ENCODE measurements at regions not wholly inside any gene's neighbourhood (a gene's known extent, or its start where the extent isn't known, plus 50 kb on each side); places are given as distances from the start of the nearest gene placed in this dataset.

DNA sequence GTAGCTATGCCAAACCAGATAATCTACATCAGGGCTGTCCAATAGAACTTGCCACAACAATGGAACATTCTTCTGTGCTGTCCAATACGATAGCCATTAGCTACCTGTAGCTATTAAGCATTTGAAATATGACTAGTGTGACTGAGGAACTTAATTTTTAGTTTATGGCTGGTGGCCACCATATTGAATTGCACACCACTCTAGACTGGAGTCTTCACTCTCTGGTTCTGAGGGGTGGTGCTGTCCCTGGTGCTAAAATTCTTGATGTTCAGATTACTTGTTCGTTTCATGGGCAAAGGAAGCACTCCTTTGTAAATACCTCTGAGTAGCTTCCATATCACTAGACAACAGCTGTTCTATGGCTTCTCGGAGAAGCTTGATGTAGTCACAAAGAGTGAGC lies 296.6 kb downstream of the NPIPA8 start:
- H3K27me3 ChIP-seq = peaks cover 18% of the 10 kb centered on the region
- H3K36me3 ChIP-seq = no peaks in the 10 kb centered on the region
- no peaks in the 10 kb centered on the region for H3K4me1 ChIP-seq
- no peak for TF ChIP-seq POLR2AphosphoS5 (IDR thresholded peaks at IDR 0.05)
- TF ChIP-seq EP300 (IDR thresholded peaks at IDR 0.05) = no peak
- no peak for TF ChIP-seq POLR2A (IDR thresholded peaks at IDR 0.05)
- TF ChIP-seq, protein P1, sequence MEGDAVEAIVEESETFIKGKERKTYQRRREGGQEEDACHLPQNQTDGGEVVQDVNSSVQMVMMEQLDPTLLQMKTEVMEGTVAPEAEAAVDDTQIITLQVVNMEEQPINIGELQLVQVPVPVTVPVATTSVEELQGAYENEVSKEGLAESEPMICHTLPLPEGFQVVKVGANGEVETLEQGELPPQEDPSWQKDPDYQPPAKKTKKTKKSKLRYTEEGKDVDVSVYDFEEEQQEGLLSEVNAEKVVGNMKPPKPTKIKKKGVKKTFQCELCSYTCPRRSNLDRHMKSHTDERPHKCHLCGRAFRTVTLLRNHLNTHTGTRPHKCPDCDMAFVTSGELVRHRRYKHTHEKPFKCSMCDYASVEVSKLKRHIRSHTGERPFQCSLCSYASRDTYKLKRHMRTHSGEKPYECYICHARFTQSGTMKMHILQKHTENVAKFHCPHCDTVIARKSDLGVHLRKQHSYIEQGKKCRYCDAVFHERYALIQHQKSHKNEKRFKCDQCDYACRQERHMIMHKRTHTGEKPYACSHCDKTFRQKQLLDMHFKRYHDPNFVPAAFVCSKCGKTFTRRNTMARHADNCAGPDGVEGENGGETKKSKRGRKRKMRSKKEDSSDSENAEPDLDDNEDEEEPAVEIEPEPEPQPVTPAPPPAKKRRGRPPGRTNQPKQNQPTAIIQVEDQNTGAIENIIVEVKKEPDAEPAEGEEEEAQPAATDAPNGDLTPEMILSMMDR (IDR thresholded peaks at IDR 0.05) = no peak
- 37 to 86% methylated on average over 3 of the region's 3 CpGs for WGBS, 2 donors (ENCODE audit: low coverage in 1 of 2)
- no peak overlapping the region for H3K27ac ChIP-seq
- H3K9me3 ChIP-seq = no peaks in the 10 kb centered on the region
- no peak for ATAC-seq
- no peak overlapping the region for H3K4me3 ChIP-seq

DNA sequence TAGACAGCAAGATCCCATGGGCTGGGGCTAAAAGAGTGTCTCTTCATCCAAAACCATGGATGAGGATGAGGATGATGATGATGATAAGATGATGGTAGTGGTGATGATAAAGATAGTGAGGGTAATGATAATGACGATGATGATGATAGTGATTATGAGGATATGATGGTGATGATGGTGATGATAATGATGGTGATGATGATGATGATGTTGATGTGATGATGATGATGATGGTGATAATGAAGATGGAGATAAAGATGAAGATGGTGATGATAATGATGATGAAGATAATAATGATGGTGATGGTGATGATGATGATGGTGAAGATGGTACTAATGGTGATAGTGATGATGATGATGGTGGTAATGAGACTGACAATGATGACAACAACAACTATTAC lies 299.5 kb downstream of the NPIPA8 start:
- no peak for ATAC-seq

DNA sequence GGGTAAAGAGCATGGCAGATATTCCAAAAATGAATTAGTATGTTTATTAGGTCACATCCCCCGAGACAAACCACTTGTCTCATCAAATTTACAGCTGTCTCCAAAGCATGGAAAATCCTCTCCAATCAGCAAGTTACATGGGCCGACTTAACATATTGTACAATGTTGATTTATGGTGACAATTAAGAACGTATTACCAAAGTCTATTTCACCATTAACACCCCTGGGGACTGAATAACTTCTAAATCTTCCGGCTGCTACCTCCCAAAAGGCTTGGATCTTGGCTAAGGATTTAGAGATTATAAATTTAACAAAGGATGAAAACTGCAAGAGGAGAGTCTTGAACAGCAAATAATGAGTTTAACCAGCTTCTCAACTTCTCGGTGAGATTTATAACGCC lies 311.9 kb downstream of the NPIPA8 start:
- H3K36me3 ChIP-seq = no peaks in the 10 kb centered on the region
- H3K27me3 ChIP-seq = peaks cover 25% of the 10 kb centered on the region
- no peaks in the 10 kb centered on the region for H3K9me3 ChIP-seq
- ATAC-seq = no peak
- no peak overlapping the region for H3K27ac ChIP-seq
- H3K4me3 ChIP-seq = no peak overlapping the region
- H3K4me1 ChIP-seq = no peaks in the 10 kb centered on the region
- TF ChIP-seq, protein P1 (IDR thresholded peaks at IDR 0.05) = no peak
- TF ChIP-seq POLR2AphosphoS5 (IDR thresholded peaks at IDR 0.05) (no peak), POLR2A (IDR thresholded peaks at IDR 0.05) (no peak), EP300 (IDR thresholded peaks at IDR 0.05) (no peak)
- WGBS, 2 donors (ENCODE audit: low coverage in 1 of 2) = 9 to 46% methylated on average over 6 of the region's 6 CpGs

More for the DNA sequence above, 299.5 kb downstream of the NPIPA8 start:
- no peaks in the 10 kb centered on the region for H3K9me3 ChIP-seq
- 88 to 94% methylated on average over 1 of the region's 1 CpG for WGBS, 2 donors (ENCODE audit: low coverage in 1 of 2)
- H3K4me3 ChIP-seq = no peak overlapping the region
- no peaks in the 10 kb centered on the region for H3K36me3 ChIP-seq
- no peak for TF ChIP-seq EP300 (IDR thresholded peaks at IDR 0.05)
- TF ChIP-seq POLR2A (IDR thresholded peaks at IDR 0.05) = no peak
- no peak for TF ChIP-seq POLR2AphosphoS5 (IDR thresholded peaks at IDR 0.05)
- TF ChIP-seq, protein P1 (IDR thresholded peaks at IDR 0.05) = no peak
- H3K27me3 ChIP-seq = peaks cover 6% of the 10 kb centered on the region
- no peaks in the 10 kb centered on the region for H3K4me1 ChIP-seq
- no peak overlapping the region for H3K27ac ChIP-seq

DNA sequence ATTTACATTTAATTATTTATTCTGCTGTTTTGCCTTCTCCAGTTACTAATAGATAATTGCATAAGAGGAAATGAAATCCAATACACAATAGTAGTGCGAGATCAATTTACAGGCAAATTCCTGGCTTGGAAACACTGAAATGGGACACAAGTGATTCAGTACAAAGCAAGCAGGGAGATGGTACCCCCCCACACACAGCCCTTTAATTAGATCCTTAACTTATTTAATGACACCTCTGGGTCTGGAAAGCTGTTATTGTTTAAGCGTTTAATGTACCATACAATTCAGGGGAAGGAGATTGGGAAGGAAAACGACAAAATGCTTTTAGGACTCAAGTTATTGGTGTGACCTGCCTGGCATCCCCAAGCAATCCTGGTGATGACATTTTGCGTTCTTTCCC lies 318.2 kb downstream of the NPIPA8 start:
- H3K27me3 ChIP-seq = peaks cover 8% of the 10 kb centered on the region
- WGBS, 2 donors (ENCODE audit: low coverage in 1 of 2) = 53 to 72% methylated on average over 4 of the region's 4 CpGs

DNA sequence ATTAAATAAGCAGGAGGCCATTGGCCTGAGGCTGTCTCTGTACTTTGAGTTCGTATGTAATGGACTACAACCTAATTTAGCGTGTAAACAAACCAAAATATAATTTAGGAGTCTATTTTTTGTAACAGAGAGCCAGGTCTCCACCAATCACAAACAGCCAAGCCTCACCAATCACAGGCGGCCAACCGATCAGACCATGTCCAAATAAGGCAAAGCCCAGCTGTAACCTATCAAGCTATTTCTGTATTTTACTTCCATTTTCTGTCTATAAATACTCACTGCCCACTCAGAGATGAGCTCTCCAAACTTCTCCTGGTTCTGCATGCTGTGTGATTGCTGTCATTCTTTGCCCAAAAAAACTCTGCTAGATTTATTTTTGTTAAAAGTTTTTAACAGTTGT lies 322.7 kb downstream of the NPIPA8 start:
- no peaks in the 10 kb centered on the region for H3K4me1 ChIP-seq
- H3K4me3 ChIP-seq = no peak overlapping the region
- ATAC-seq = no peak
- 72 to 83% methylated on average over 4 of the region's 4 CpGs for WGBS, 2 donors (ENCODE audit: low coverage in 1 of 2)
- TF ChIP-seq, protein P1 (IDR thresholded peaks at IDR 0.05) = no peak
- TF ChIP-seq POLR2A (IDR thresholded peaks at IDR 0.05) (no peak), POLR2AphosphoS5 (IDR thresholded peaks at IDR 0.05) (no peak), EP300 (IDR thresholded peaks at IDR 0.05) (no peak)
- no peaks in the 10 kb centered on the region for H3K36me3 ChIP-seq
- H3K9me3 ChIP-seq = no peaks in the 10 kb centered on the region
- no peak overlapping the region for H3K27ac ChIP-seq
- H3K27me3 ChIP-seq = no peaks in the 10 kb centered on the region

More for the DNA sequence above, 318.2 kb downstream of the NPIPA8 start:
- H3K9me3 ChIP-seq = no peaks in the 10 kb centered on the region
- ATAC-seq = no peak
- H3K4me1 ChIP-seq = no peaks in the 10 kb centered on the region
- TF ChIP-seq EP300 (IDR thresholded peaks at IDR 0.05) (no peak), POLR2AphosphoS5 (IDR thresholded peaks at IDR 0.05) (no peak), POLR2A (IDR thresholded peaks at IDR 0.05) (no peak)
- TF ChIP-seq, protein P1 (IDR thresholded peaks at IDR 0.05) = no peak
- H3K27ac ChIP-seq = no peak overlapping the region
- H3K36me3 ChIP-seq = no peaks in the 10 kb centered on the region
- no peak overlapping the region for H3K4me3 ChIP-seq

Measured in gastroesophageal sphincter (tissue), 4 donors.